ENCODE measurements at regions not wholly inside any gene's neighbourhood (a gene's known extent, or its start where the extent isn't known, plus 50 kb on each side); places are given as distances from the start of the nearest gene placed in this dataset.

DNA sequence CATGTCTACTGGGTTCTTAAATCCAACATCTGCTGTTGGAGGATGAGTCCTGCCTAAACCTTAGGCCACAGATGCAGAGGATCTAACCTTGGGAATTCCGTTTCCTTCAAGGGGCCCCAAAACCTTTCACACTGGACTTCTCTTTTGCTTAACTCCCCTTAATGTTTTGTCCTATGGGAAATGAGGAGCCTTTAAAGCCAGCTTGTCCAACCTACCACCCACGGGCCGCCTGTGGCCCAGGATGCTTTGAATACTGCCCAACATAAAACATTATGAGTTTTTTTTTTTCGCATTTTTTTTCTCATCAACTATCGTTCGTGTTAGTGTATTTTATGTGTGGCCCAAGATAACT is 157.2 kb upstream of the SLC1A4 start:
- TF ChIP-seq, protein P1, sequence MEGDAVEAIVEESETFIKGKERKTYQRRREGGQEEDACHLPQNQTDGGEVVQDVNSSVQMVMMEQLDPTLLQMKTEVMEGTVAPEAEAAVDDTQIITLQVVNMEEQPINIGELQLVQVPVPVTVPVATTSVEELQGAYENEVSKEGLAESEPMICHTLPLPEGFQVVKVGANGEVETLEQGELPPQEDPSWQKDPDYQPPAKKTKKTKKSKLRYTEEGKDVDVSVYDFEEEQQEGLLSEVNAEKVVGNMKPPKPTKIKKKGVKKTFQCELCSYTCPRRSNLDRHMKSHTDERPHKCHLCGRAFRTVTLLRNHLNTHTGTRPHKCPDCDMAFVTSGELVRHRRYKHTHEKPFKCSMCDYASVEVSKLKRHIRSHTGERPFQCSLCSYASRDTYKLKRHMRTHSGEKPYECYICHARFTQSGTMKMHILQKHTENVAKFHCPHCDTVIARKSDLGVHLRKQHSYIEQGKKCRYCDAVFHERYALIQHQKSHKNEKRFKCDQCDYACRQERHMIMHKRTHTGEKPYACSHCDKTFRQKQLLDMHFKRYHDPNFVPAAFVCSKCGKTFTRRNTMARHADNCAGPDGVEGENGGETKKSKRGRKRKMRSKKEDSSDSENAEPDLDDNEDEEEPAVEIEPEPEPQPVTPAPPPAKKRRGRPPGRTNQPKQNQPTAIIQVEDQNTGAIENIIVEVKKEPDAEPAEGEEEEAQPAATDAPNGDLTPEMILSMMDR (conservative IDR thresholded peaks at IDR 0.05; ENCODE audit: low read depth, low read length): no peak
- TF ChIP-seq EZH2 (IDR thresholded peaks at IDR 0.05; ENCODE audit: borderline replicate concordance, low read depth, low read length, poor library complexity, severe bottlenecking): no peak

Data from A673 (cell line).